Prostate gland (tissue), 2 donors: ENCODE measurements at regions not wholly inside any gene's neighbourhood (a gene's known extent, or its start where the extent isn't known, plus 50 kb on each side); places are given as distances from the start of the nearest gene placed in this dataset.

ENCODE experiments used
- DNase-seq: peaks from one replicate; pipeline ENCODE4 v3.0.0-alpha.2; 2019; ENCODE audit warnings: low spot score
- H3K27ac ChIP-seq, 2 donors: fragments of 200-600 bp; sonication (generic); 2 replicates each; pipeline ENCODE4 v1.5.1; 2017 to 2019
- H3K27me3 ChIP-seq: fragments of 200-600 bp; sonication (generic); replicated peaks from 2 replicates; pipeline ENCODE4 v1.5.1; 2019; ENCODE audit not compliant: insufficient read depth
- H3K36me3 ChIP-seq, 2 donors: fragments of 200-600 bp; sonication (generic); 1 replicate in 1 of 2; 2 replicates in 1 of 2; pipeline versions ENCODE4 v1.5.1 to v1.8.1; 2017 to 2019
- H3K4me1 ChIP-seq: fragments of 200-600 bp; sonication (generic); replicated peaks from 2 replicates; pipeline ENCODE4 v1.5.1; 2019
- H3K4me3 ChIP-seq, 2 donors: fragments of 200-600 bp; sonication (generic); 2 replicates each; pipeline ENCODE4 v1.5.1; 2017 to 2019
- H3K9me3 ChIP-seq: fragments of 200-600 bp; sonication (generic); 2 replicates; pipeline ENCODE4 v1.5.1; 2017
- CTCF ChIP-seq, 4 experiments: fragments of 200-600 bp in 2 of 4; fragments of 450-650 bp in 2 of 4; sonication (generic) in 2 of 4; IDR thresholded peaks; 1 replicate in 3 of 4; 2 replicates in 1 of 4; pipeline ENCODE4 v1.5.1; 2016 to 2019; ENCODE audit warnings: antibody characterized with exemption in 4 of 4, mild to moderate bottlenecking in 2 of 4, moderate library complexity in 2 of 4
- POLR2A ChIP-seq: fragments of 450-650 bp; IDR thresholded peaks from one replicate; pipeline ENCODE4 v1.6.1; 2016; ENCODE audit warnings: antibody characterized with exemption, mild to moderate bottlenecking
- POLR2AphosphoS5 ChIP-seq: sonication (generic); formaldehyde crosslinking; IDR thresholded peaks from one replicate; pipeline ENCODE4 v1.6.1; 2017; ENCODE audit warnings: antibody characterized with exemption
- WGBS: methylation state at CpG from one replicate; pipeline ENCODE4 v1.1.5; 2018; 5-methylcytosine and 5-hydroxymethylcytosine counted together
- intact Hi-C: fragments of 100-400 bp; cut with DNase I; formaldehyde crosslinking; loops from one replicate; pipeline ENCODE4 v1.14.2; 2022

GRCh38 chr12:130009961-130010360 lies 106.1 kb upstream of the TMEM132D start:
- 82% methylated on average over 16 of the region's 16 CpGs for WGBS
- H3K27me3 ChIP-seq = peaks cover 4% of the 10 kb centered on the region

GRCh38 chr12:130011611-130012385 lies 108.0 kb upstream of the TMEM132D start:
- Histone ChIP-seq H3K27ac (no peak overlapping the region), H3K4me1 (no peaks in the 10 kb centered on the region), H3K27me3 (peaks cover 4% of the 10 kb centered on the region), H3K4me3 (no peak overlapping the region), H3K9me3 (no peaks in the 10 kb centered on the region), H3K36me3 (no peaks in the 10 kb centered on the region)
- WGBS = 72% methylated on average over 13 of the region's 13 CpGs
- intact Hi-C loops = no loop called here
- no peak for DNase-seq
- no peak for TF ChIP-seq POLR2AphosphoS5
- TF ChIP-seq CTCF (IDR thresholded peaks at IDR 0.05) = no peak
- no peak for TF ChIP-seq POLR2A

More at GRCh38 chr12:130009961-130010360, 106.1 kb upstream of the TMEM132D start:
- Histone ChIP-seq H3K36me3 (no peaks in the 10 kb centered on the region), H3K4me3 (no peak overlapping the region), H3K9me3 (no peaks in the 10 kb centered on the region), H3K27ac (no peak overlapping the region), H3K4me1 (no peaks in the 10 kb centered on the region)
- no peak for DNase-seq
- intact Hi-C loops = no loop called here
- TF ChIP-seq POLR2AphosphoS5 = no peak
- TF ChIP-seq POLR2A = no peak
- TF ChIP-seq CTCF (IDR thresholded peaks at IDR 0.05) = no peak

GRCh38 chr12:130013771-130014484 lies 110.1 kb upstream of the TMEM132D start:
- TF ChIP-seq POLR2A = no peak
- TF ChIP-seq CTCF (IDR thresholded peaks at IDR 0.05) = peak in 3 of 4 experiments; percentile 39 to 65 (median 49)
- 7% methylated on average over 36 of the region's 36 CpGs for WGBS
- intact Hi-C loops = no loop called here
- Histone ChIP-seq H3K36me3 (no peaks in the 10 kb centered on the region), H3K4me3 (no peak overlapping the region), H3K27ac (no peak overlapping the region), H3K4me1 (no peaks in the 10 kb centered on the region), H3K27me3 (peaks cover 6% of the 10 kb centered on the region), H3K9me3 (no peaks in the 10 kb centered on the region)
- peak; percentile 34 for DNase-seq

GRCh38 chr12:130014485-130014807 lies 110.6 kb upstream of the TMEM132D start:
- no peak overlapping the region for H3K27ac ChIP-seq
- 3% methylated on average over 11 of the region's 11 CpGs for WGBS
- DNase-seq = no peak
- no peaks in the 10 kb centered on the region for H3K9me3 ChIP-seq
- TF ChIP-seq POLR2AphosphoS5 (no peak), CTCF (IDR thresholded peaks at IDR 0.05) (no peak), POLR2A (no peak)
- H3K27me3 ChIP-seq = peaks cover 3% of the 10 kb centered on the region
- intact Hi-C loops = no loop called here
- no peaks in the 10 kb centered on the region for H3K4me1 ChIP-seq
- no peaks in the 10 kb centered on the region for H3K36me3 ChIP-seq
- H3K4me3 ChIP-seq = no peak overlapping the region

- Histone ChIP-seq H3K36me3 (no peaks in the 10 kb centered on the region), H3K9me3 (no peaks in the 10 kb centered on the region), H3K4me1 (no peaks in the 10 kb centered on the region), H3K27me3 (peaks cover 3% of the 10 kb centered on the region), H3K27ac (no peak overlapping the region), H3K4me3 (no peak overlapping the region)
- no peak for TF ChIP-seq POLR2A
- TF ChIP-seq POLR2AphosphoS5 = no peak
- no peak for TF ChIP-seq CTCF (IDR thresholded peaks at IDR 0.05)
- WGBS = 55% methylated on average over 5 of the region's 5 CpGs
- intact Hi-C loops = no loop called here
- DNase-seq = no peak
Observed at GRCh38 chr12:130016194-130016593, 112.4 kb upstream of the TMEM132D start.
